Stimulated activated naive CD8-positive, alpha-beta T cell treated with anti-CD3 and anti-CD28 coated beads, Interleukin-15, amount 100 ng/mL, for 72 hours (primary cell): ENCODE measurements at regions not wholly inside any gene's neighbourhood (a gene's known extent, or its start where the extent isn't known, plus 50 kb on each side); places are given as distances from the start of the nearest gene placed in this dataset.
A peak's percentile ranks its signal among the peaks of the same experiment; 100 is the strongest.

Source experiments
- ATAC-seq: fragments of 150-1000 bp; cut with Tn5 transposase; 2 replicates; pipeline ENCODE4 v1.10.0; 2021; ENCODE audit warnings: mild to moderate bottlenecking, moderate library complexity
- DNase-seq, 2 donors: peaks; one replicate each; pipeline ENCODE4 v3.0.0; 2021 to 2022
- H3K27ac Mint-ChIP-seq, 2 donors: one replicate each; pipeline ENCODE4 v1.8.0; 2022; ENCODE audit warnings: mild to moderate bottlenecking in 2 of 2, mixed read lengths in 2 of 2, moderate library complexity in 2 of 2
- H3K27me3 Mint-ChIP-seq: one replicate; pipeline ENCODE4 v1.8.0; 2022; ENCODE audit warnings: mixed read lengths
- H3K4me1 Mint-ChIP-seq: one replicate; pipeline ENCODE4 v1.8.0; 2022; ENCODE audit warnings: mild to moderate bottlenecking, mixed read lengths
- H3K4me3 Mint-ChIP-seq, 2 donors: one replicate each; pipeline ENCODE4 v1.8.0; 2022; ENCODE audit warnings: mild to moderate bottlenecking in 2 of 2, mixed read lengths in 2 of 2, moderate library complexity in 1 of 2
- H3K9me3 Mint-ChIP-seq, 2 donors: one replicate each; pipeline ENCODE4 v1.8.0; 2022; ENCODE audit warnings: mixed read lengths in 2 of 2

DNA sequence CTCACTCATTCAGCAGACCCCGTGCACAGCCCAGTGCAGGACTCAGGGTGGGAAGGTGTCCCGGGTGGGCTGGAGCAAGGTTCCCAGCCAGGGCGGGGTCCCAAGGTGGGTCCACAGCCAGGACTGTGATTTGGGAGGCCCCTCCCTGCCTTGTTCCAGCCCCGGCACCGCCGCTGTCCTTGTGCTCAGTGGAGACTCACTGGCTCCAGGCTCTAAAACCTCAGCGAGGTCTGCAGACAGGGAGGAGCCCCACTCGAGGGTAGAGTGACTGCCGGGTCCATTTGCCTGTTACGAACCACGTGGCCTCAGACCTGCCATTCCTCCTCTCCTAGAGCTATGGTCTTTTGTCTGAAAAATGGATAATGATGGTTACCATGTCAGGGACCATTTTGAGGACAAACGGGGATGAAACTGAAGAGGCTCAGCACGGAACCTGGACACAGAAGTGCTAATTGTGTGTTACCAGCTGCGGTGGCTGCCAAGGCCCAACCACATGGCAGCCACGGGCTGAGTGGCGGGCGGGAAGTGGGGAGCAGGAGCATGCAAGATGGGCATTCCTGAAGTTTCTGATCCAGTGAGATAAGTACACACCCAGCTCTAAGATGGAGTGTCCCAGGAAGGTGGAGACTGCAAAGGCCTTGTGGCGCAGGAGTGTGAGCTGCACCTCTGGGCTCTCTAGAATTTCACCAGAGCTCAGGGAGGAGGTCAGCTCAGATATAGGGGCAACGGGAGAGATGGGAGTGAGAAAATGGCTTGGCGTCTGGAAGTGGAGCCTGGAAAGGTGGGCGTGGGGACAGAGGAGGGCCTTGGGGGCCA, 317.6 kb downstream of the SEC14L1 start:
- no peak for ATAC-seq

DNA sequence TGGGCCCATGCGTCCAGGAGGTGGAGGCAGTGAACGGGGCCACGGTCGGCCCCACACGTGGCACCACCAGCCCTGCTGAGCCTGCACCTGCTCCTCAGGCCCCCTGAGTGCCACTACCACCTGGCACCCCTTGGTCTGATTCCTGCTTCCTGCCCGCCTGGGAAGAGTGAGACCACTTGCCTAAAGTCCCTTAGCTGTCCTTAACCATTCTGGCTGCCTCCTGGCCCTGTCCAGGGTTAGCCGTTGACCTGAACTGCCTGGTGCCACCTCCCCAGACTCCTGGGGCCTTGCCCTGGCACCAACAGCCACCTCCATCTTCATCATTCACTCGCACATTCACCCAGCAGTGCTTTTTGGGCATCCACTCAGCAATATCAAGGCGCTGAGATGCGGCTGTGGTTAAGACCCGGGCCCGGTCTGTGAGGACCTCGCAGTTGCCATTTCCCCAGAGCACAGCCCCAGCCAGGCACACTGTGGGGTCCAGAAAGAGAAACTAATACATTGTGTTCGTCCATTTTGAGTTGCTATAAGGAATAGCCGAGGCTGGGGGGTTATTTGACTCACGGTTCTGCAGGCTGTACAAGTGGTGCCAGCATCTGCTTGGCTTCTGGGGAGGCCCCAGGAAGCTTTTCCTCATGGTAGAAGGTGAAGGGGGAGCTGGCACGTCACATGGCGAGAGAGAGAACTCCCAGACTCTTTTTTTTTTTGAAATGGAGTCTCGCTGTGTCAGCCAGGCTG, 318.4 kb downstream of the SEC14L1 start:
- H3K27ac Mint-ChIP-seq = peak overlapping the region; percentile 94 to 98
- H3K27me3 Mint-ChIP-seq = no peaks in the 10 kb centered on the region
- ATAC-seq (peak; percentile 6), DNase-seq (peak in 1 of 2 donors; percentile 58)
- H3K4me3 Mint-ChIP-seq = peak overlapping the region; percentile 93 to 94
- no peaks in the 10 kb centered on the region for H3K9me3 Mint-ChIP-seq
- H3K4me1 Mint-ChIP-seq = peaks cover 87% of the 10 kb centered on the region

More for the DNA sequence above, 317.6 kb downstream of the SEC14L1 start:
- Mint-ChIP-seq H3K9me3 (no peaks in the 10 kb centered on the region), H3K27ac (peak overlapping the region; percentile 94 to 98), H3K4me1 (peaks cover 87% of the 10 kb centered on the region), H3K4me3 (peak overlapping the region; percentile 93 to 94), H3K27me3 (no peaks in the 10 kb centered on the region)
- DNase-seq = peak in 1 of 2 donors; percentile 55

DNA sequence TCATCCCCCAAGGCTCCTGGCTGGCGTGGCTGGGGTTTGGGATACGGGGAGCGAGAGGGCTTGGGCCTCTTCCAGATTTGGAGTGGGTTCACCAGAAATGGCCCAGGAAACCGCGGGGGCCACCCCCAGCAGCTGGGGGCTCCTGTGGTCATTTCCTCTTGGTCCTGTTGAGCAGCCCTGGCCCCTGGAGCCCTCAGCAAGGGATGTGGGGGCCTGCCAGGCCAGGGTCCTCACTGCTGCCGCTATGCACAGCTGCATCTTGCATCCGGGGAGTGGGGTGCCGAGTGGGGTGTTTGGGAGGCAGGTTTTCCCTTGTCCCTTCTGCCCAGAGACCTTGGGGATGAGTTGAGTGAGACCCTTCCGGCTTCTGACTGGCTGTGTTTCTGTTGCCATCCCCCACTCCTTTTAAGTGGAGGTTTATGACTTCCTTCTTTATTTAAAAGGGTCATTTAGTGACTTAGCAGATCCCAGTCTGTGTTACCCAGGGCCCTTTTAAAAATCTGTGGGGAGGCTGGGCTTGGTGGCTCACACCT, 319.8 kb downstream of the SEC14L1 start:
- DNase-seq (peak in 1 of 2 donors; percentile 53), ATAC-seq (peak; percentile 3)
- Mint-ChIP-seq H3K27ac (peak overlapping the region; percentile 94 to 98), H3K4me3 (peak overlapping the region; percentile 93 to 94), H3K4me1 (peaks cover 97% of the 10 kb centered on the region), H3K9me3 (peaks cover 0 to 4% of the 10 kb centered on the region in 2 donors), H3K27me3 (no peaks in the 10 kb centered on the region)

DNA sequence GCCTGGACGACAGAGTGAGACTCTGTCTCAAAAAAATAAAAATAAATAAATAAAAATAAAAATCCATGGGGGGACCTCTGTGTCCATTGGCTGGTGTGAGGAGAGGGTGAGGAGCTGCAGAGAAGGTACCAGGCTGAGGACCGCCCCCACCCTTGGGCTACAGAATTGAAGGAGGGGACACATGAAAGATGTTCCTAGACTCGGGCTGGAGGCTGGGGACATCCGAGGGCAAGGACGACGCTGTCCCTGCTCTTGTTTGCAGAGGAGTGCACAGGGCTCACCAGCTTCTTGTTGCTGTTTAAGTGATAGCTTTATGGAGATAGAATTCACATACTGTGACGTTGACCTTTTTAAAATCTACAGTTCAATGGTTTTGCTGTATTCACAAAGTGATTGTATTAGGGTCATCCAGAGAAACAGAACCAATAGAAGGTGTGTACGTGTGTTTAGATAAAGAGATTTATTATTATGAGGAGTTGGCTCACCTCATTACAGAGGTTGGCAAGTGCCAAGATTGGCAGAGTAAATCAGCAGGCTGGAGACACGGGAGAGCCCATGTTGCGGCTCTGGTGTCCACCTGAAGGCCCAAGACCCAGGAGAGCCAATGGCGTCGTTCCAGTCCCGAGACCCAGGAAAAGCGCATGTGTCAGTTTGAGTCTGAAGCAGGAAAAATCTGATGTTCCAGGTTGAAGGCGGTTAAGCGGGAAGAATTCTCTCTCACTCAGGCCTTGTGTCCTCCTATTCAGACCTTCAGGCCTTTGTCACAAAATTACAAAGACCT, 320.7 kb downstream of the SEC14L1 start:
- H3K27ac Mint-ChIP-seq = peak overlapping the region; percentile 94 to 99
- H3K9me3 Mint-ChIP-seq = peaks cover 0 to 4% of the 10 kb centered on the region in 2 donors
- H3K4me1 Mint-ChIP-seq = peaks cover 98% of the 10 kb centered on the region
- peak overlapping the region; percentile 93 to 94 for H3K4me3 Mint-ChIP-seq
- no peaks in the 10 kb centered on the region for H3K27me3 Mint-ChIP-seq
- peak in 1 of 2 donors; percentile 22 for DNase-seq
- ATAC-seq = no peak

DNA sequence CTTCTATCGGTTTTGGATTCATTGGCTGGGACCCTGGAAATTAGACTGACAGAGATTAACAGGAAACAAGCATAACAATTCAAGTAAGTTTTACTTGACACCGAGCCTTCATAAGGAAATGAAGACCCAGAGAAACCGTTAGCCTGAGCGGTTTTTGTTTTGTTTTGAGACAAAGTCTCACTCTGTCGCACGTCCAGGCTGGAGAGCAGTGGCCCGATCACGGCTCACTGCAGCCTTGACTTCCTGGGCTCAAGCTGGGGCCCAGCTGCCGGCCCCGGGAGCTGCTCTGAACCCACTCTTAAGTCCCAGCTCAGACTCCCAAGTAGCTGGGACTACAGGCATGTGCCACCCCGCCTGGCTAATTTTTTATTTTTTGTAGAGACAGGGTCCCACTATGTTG, 321.3 kb downstream of the SEC14L1 start:
- Mint-ChIP-seq H3K27me3 (no peaks in the 10 kb centered on the region), H3K4me3 (peak overlapping the region; percentile 93 to 94), H3K27ac (peak overlapping the region; percentile 94 to 99), H3K4me1 (peaks cover 98% of the 10 kb centered on the region), H3K9me3 (peaks cover 0 to 4% of the 10 kb centered on the region in 2 donors)
- ATAC-seq (peak; percentile 7), DNase-seq (peak in 1 of 2 donors; percentile 64)

DNA sequence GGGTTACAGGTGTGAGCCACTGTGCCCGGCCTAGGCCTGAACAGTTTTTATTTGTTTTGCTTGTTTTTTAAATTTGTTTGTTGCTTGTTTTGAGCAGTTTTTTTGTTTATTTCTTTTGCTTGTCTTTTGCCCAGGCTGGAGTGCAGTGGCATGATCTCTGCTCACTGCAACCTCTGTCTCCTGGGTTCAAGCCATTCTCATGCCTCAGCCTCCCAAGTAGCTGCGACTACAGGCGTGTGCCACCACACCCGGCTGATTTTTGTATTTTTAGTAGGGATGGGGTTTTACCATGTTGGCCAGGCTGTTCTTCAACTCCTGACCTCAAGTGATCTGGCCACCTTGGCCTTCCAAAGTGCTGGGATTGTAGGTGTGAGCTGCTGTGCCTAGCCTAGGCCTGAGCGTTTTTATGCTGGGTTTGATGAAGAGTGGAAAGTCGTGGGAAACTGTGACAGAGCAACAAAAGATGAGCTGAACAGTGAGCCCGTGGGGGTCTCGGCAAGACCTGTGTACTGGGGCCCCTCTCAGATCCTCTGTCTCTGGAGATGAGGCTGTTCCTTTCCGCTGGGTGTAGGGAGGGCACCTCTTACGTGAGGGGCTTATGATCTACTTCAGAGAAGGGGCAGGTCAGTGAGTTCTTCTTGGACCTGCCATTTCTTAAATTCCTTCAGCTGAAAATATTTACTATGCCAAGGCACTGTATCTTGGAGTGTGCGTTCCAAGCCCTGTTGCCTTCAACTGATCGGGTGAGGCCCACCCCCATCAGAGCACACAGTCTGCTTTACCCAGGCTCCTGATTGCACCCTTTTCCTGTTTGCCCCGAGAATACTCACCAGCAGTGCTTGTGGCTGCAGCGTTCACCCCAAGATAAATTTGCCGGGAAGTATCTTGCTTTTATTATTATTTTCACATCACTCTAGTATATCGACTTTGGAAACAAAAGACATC, 322.1 kb downstream of the SEC14L1 start:
- H3K4me1 Mint-ChIP-seq = peaks cover 98% of the 10 kb centered on the region
- peak overlapping the region; percentile 93 to 94 for H3K4me3 Mint-ChIP-seq
- ATAC-seq = no peak
- DNase-seq = no peak
- H3K27ac Mint-ChIP-seq = peak overlapping the region; percentile 94 to 99
- peaks cover 0 to 4% of the 10 kb centered on the region in 2 donors for H3K9me3 Mint-ChIP-seq
- no peaks in the 10 kb centered on the region for H3K27me3 Mint-ChIP-seq

DNA sequence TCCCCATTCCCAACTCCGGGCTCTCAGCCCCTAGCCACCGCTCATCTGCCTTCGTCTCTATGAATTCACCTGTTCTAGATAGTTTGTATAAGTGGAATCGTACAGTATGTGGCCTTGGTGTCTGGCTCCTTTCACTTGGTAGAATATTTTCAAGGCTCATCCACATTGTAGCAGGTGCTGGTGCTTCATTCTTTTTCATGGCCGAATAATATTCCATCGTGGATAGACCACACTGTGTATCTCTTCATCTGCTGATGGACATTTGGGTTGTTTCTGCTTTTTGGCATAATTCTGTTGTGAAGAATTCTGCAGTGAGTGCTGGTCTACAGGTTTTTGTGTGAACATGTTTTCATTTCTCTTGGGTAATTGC, 324.2 kb downstream of the SEC14L1 start:
- peaks cover 98% of the 10 kb centered on the region for H3K4me1 Mint-ChIP-seq
- no peak for ATAC-seq
- H3K27ac Mint-ChIP-seq = peak overlapping the region; percentile 66 to 99
- H3K9me3 Mint-ChIP-seq = peaks cover 1 to 13% of the 10 kb centered on the region in 2 donors
- peak overlapping the region; percentile 73 to 84 for H3K4me3 Mint-ChIP-seq
- DNase-seq = no peak
- H3K27me3 Mint-ChIP-seq = no peaks in the 10 kb centered on the region

DNA sequence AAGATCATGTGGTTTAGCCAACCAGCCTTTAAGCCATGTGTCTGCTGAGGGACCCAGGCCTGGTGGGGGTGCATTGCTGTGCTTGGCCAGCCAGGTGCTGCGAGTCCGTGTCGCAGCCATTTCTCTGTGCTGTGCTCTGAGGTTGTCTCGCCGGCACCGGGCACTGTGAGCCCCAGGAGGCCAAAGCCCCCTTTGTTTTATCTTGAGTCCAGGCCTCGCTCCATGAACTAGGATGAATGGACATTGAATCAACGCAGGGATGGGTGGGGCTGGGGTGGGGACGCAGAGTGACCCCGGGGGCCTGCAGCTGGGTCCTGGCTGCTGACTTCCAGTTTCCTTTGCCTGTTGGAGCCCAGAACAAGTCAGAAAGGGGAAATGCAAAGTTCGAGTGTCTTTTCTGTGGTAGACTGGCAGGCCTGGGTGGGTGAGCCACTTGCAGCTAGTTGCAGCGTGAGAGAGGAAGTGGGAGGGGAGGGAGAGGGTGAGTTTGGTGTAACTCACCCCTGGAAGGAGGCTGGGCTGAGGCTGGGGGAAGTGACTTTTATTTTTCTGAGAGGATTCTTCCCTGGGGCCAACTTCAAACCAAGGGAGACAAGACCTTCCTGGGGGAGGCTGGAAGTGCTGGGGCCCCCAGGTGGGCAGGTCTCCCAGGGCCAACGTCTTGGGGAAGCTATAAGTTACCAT, 324.7 kb downstream of the SEC14L1 start:
- DNase-seq (peak; percentile 68 to 86), ATAC-seq (peak; percentile 90)
- Mint-ChIP-seq H3K4me1 (peaks cover 98% of the 10 kb centered on the region), H3K27me3 (no peaks in the 10 kb centered on the region), H3K4me3 (peak overlapping the region; percentile 73 to 84), H3K9me3 (peaks cover 6 to 19% of the 10 kb centered on the region in 2 donors), H3K27ac (peak overlapping the region; percentile 94 to 99)

DNA sequence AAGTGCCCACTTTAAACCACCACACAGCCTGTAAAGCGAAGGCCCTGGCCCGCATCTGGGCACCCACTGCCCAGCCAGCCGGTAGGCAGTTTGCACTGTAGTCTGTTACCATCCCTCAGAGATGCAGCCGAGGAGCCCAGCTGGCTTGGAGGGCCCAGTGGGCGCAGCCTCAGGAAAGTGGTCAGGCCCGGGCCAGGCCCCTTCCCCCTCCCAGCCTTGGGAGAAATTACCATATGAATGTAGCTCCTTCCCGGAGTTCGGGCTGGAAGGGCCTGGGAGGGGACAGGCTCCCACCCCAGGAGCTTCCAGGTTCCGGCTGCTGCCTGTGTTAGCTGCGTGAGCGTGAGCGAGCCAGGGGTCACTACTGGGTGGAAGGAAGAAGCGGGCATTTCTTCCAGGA, 325.4 kb downstream of the SEC14L1 start:
- Mint-ChIP-seq H3K4me1 (peaks cover 98% of the 10 kb centered on the region), H3K27me3 (no peaks in the 10 kb centered on the region), H3K27ac (peak overlapping the region; percentile 94 to 99), H3K9me3 (peaks cover 9 to 23% of the 10 kb centered on the region in 2 donors), H3K4me3 (peak overlapping the region; percentile 73 to 84)
- ATAC-seq = peak; percentile 10
- no peak for DNase-seq

DNA sequence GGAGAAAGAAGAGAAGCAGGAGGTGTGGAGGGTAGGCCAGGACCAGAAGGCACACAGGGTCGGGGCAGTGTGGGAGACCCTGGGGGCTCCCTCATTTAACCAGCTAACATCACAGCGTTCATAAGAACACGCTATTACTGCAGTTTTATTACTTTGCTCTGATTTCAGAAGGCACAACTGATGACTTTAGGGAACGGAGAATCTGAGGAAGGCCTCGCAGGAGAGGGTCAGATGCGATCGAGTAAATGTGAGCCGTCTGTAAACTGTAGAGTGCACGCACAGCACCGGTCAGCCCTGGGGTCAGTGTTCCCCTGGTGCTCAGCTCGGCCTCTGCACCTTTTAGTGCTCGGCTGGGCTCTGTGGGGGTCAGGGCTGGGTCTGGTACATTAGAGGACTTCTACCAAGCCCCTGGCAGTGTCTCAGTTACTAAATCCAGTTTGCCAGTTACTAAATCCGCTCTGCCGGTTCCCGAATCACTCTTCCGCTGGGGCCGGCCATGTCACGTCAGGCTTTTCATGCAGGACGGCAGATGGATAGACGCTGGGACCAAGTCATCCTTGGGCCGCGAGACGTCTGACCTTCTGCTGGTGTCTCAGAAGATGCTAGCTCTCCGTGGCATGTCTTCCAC, 325.9 kb downstream of the SEC14L1 start:
- H3K4me1 Mint-ChIP-seq = peaks cover 98% of the 10 kb centered on the region
- DNase-seq = no peak
- H3K27ac Mint-ChIP-seq = peak overlapping the region; percentile 94 to 99
- no peaks in the 10 kb centered on the region for H3K27me3 Mint-ChIP-seq
- ATAC-seq = no peak
- H3K9me3 Mint-ChIP-seq = peaks cover 9 to 23% of the 10 kb centered on the region in 2 donors
- peak overlapping the region; percentile 73 to 84 for H3K4me3 Mint-ChIP-seq

DNA sequence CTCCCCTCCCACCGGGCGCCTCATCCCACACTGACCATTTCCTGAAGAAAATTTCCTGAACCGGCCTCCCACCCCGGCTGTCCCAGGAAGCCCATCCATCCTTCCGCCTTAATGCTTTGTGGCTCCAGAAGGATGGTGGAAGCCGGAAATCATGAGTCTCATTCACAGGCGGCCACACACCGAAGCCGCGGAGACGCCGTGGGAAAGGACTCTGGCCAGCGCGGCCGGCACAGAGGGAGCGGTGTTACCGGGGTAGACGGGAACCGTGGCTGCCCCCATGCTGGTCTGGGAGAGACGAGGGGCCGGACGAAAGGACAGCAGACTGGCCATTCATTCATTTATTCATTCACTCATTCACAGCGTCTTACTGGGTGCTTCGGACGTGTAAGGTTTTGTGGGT, 326.8 kb downstream of the SEC14L1 start:
- no peaks in the 10 kb centered on the region for H3K27me3 Mint-ChIP-seq
- H3K4me1 Mint-ChIP-seq = peaks cover 98% of the 10 kb centered on the region
- H3K9me3 Mint-ChIP-seq = peaks cover 9 to 23% of the 10 kb centered on the region in 2 donors
- DNase-seq (no peak), ATAC-seq (no peak)
- H3K4me3 Mint-ChIP-seq = no peak overlapping the region
- H3K27ac Mint-ChIP-seq = no peak overlapping the region

DNA sequence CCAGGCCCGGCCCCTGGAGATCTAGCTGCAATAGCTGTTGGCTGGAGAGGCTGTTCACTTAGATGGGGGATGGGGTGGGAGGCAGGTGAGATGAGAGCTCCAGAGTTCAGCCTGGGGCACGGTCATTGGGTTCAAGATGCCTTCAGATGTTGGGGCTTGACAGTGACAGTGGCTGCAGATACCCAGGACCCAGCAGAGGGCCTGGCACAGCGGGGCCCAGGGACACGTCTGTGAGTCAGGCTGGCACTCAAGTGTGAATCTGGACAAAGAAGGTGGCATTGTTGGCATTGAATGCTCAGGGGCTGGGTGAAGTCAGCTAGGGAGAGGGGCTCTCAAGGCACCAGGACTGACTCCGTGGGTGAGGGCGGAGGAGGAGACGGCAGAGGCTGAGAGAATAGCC, 328.1 kb downstream of the SEC14L1 start:
- ATAC-seq (no peak), DNase-seq (no peak)
- Mint-ChIP-seq H3K4me3 (peak overlapping the region in 1 of 2 donors; percentile 38), H3K27ac (peak overlapping the region; percentile 63 to 77), H3K27me3 (no peaks in the 10 kb centered on the region), H3K9me3 (peaks cover 9 to 23% of the 10 kb centered on the region in 2 donors), H3K4me1 (peaks cover 100% of the 10 kb centered on the region)

DNA sequence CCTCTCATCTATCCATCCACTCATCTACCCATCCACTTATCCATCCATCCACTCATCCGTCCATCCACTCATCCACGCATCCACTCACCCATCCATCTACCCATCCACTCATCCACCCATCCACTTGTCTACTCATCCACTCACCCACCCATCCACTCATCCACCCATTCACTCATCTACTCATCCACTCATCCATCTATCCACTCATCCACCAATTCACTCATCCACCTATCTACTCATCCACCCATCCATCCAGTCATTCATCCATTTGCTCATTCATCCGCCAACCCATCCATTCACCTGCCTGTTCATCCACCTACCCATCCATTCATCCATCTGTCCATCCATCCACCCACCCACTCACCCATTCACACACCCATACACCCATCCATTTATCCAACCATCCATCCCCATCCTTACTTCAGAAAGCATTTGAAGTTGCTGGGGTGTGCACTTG, 329.6 kb downstream of the SEC14L1 start:
- peak overlapping the region; percentile 35 to 83 for H3K4me3 Mint-ChIP-seq
- ATAC-seq = no peak

More for the DNA sequence above, 329.6 kb downstream of the SEC14L1 start:
- peaks cover 9 to 18% of the 10 kb centered on the region in 2 donors for H3K9me3 Mint-ChIP-seq
- peaks cover 100% of the 10 kb centered on the region for H3K4me1 Mint-ChIP-seq
- peak overlapping the region; percentile 51 to 94 for H3K27ac Mint-ChIP-seq
- no peaks in the 10 kb centered on the region for H3K27me3 Mint-ChIP-seq
- DNase-seq = no peak
